A673 (cell line): ENCODE measurements at regions not wholly inside any gene's neighbourhood (a gene's known extent, or its start where the extent isn't known, plus 50 kb on each side); places are given as distances from the start of the nearest gene placed in this dataset.

Source experiments
- BruUV-seq: library from RNA; stranded (reverse); fragments of 400-500 nt; replicated peaks from 2 replicates; lab custom pipeline; 2021; lab: Mats Ljungman, UMichigan
- CTCF ChIA-PET: fragments of 300-600 bp; sonication (Branson Sonifier 250); formaldehyde crosslinking; loops from one replicate; lab custom pipeline; 2022; ENCODE audit warnings: antibody characterized with exemption; lab: Charles Lee
- POLR2A ChIA-PET: fragments of 300-600 bp; sonication (Branson Sonifier 250); formaldehyde crosslinking; loops from one replicate; lab custom pipeline; 2022; ENCODE audit warnings: antibody characterized with exemption; ENCODE audit not compliant: low non-redundant PET; lab: Charles Lee
- DNase-seq: peaks from one replicate; pipeline ENCODE4 v3.0.0-alpha.2; 2015; ENCODE audit warnings: low spot score
- H3K27ac ChIP-seq: fragments of 200-600 bp; sonication (generic); 2 replicates; pipeline ENCODE4 v1.5.1; 2016; ENCODE audit warnings: mixed run types, low read depth, mild to moderate bottlenecking, mixed read lengths, antibody characterized with exemption, low read length; ENCODE audit not compliant: poor library complexity, severe bottlenecking
- H3K27me3 ChIP-seq: fragments of 200-600 bp; sonication (generic); replicated peaks from 2 replicates; pipeline ENCODE4 v1.6.1; 2017; ENCODE audit warnings: mixed run types, low read depth, mild to moderate bottlenecking, mixed read lengths, antibody characterized with exemption, low read length; ENCODE audit not compliant: insufficient read depth, poor library complexity
- H3K36me3 ChIP-seq: fragments of 200-600 bp; sonication (generic); 2 replicates; pipeline ENCODE4 v1.6.1; 2016; ENCODE audit warnings: mixed run types, mild to moderate bottlenecking, mixed read lengths, antibody characterized with exemption, low read length; ENCODE audit not compliant: insufficient read depth, poor library complexity, severe bottlenecking
- H3K4me1 ChIP-seq: fragments of 200-600 bp; sonication (generic); 2 replicates; pipeline ENCODE4 v1.6.1; 2017; ENCODE audit warnings: mixed run types, mild to moderate bottlenecking, mixed read lengths, antibody characterized with exemption, low read length; ENCODE audit not compliant: insufficient read depth, poor library complexity, severe bottlenecking
- H3K4me3 ChIP-seq: fragments of 200-600 bp; sonication (generic); 2 replicates; pipeline ENCODE4 v1.5.1; 2016; ENCODE audit warnings: low read depth, mixed run types, mild to moderate bottlenecking, mixed read lengths, low read length; ENCODE audit not compliant: poor library complexity, severe bottlenecking
- H3K9me3 ChIP-seq: fragments of 200-600 bp; sonication (generic); 2 replicates; pipeline ENCODE4 v1.6.1; 2016; ENCODE audit warnings: mixed run types, low read depth, mild to moderate bottlenecking, mixed read lengths, antibody characterized with exemption, low read length; ENCODE audit not compliant: poor library complexity, severe bottlenecking
- CTCF ChIP-seq: fragments of 300-800, 200-600 bp; sonication (generic); conservative IDR thresholded peaks from 2 replicates; pipeline ENCODE4 v1.5.1; 2017; ENCODE audit warnings: low read depth, mild to moderate bottlenecking, antibody characterized with exemption, low read length, moderate library complexity, mixed read lengths
- EZH2 ChIP-seq: fragments of 200-600 bp; sonication (generic); IDR thresholded peaks from 2 replicates; pipeline ENCODE4 v1.6.1; 2017; ENCODE audit warnings: borderline replicate concordance, low read depth, mild to moderate bottlenecking, mixed read lengths, antibody characterized with exemption, low read length; ENCODE audit not compliant: poor library complexity, severe bottlenecking
- intact Hi-C: fragments of 100-400 bp; cut with micrococcal nuclease; formaldehyde crosslinking; loops from one replicate; pipeline ENCODE4 v1.10.0; 2022; ENCODE audit not compliant: unreplicated experiment

- intact Hi-C loops = no loop called here
- DNase-seq = no peak
- H3K27ac ChIP-seq = no peak overlapping the region
- ChIA-PET CTCF (no interaction called here), POLR2A (no interaction called here)
- H3K27me3 ChIP-seq = no peaks in the 10 kb centered on the region
- H3K36me3 ChIP-seq = no peaks in the 10 kb centered on the region
- no peak for TF ChIP-seq CTCF
- TF ChIP-seq EZH2 = no peak
- no peaks in the 10 kb centered on the region for H3K4me1 ChIP-seq
- no TSS peak for BruUV-seq
- H3K4me3 ChIP-seq = no peak overlapping the region
- H3K9me3 ChIP-seq = no peaks in the 10 kb centered on the region
These were observed 473.0 kb downstream of the CETN3 start for GRCh38 chr5:89936576-89936975.

GRCh38 chr5:89934069-89934468 is 475.5 kb downstream of the CETN3 start:
- TF ChIP-seq CTCF (no peak), EZH2 (no peak)
- Histone ChIP-seq H3K9me3 (no peaks in the 10 kb centered on the region), H3K4me3 (no peak overlapping the region), H3K27ac (no peak overlapping the region), H3K36me3 (no peaks in the 10 kb centered on the region), H3K27me3 (no peaks in the 10 kb centered on the region), H3K4me1 (peaks cover 22% of the 10 kb centered on the region)
- POLR2A ChIA-PET = no interaction called here
- DNase-seq = no peak
- no TSS peak for BruUV-seq
- CTCF ChIA-PET = no interaction called here
- intact Hi-C loops = no loop called here

GRCh38 chr5:89932771-89933181 is 476.8 kb downstream of the CETN3 start:
- DNase-seq = no peak
- no peak for TF ChIP-seq EZH2
- TF ChIP-seq CTCF = no peak
- H3K36me3 ChIP-seq = no peaks in the 10 kb centered on the region
- no peaks in the 10 kb centered on the region for H3K27me3 ChIP-seq
- H3K4me1 ChIP-seq = peaks cover 22% of the 10 kb centered on the region
- no TSS peak for BruUV-seq
- CTCF ChIA-PET = no interaction called here
- intact Hi-C loops = no loop called here
- POLR2A ChIA-PET = no interaction called here
- H3K4me3 ChIP-seq = no peak overlapping the region
- no peaks in the 10 kb centered on the region for H3K9me3 ChIP-seq
- H3K27ac ChIP-seq = no peak overlapping the region
